GM23338 (cell line): ENCODE measurements at regions not wholly inside any gene's neighbourhood (a gene's known extent, or its start where the extent isn't known, plus 50 kb on each side); places are given as distances from the start of the nearest gene placed in this dataset.

Experiments
- CREB1 ChIP-seq: fragments of 250-450 bp; sonication (Bioruptor Pico); IDR thresholded peaks from 2 replicates; pipeline ENCODE4 v1.5.0; 2020; ENCODE audit warnings: low read depth, mild to moderate bottlenecking, moderate library complexity
- EZH2 ChIP-seq: fragments of 200-600 bp; sonication (generic); IDR thresholded peaks from one replicate; pipeline ENCODE4 v1.8.0; 2017; ENCODE audit warnings: antibody characterized with exemption, mild to moderate bottlenecking, low read depth; ENCODE audit not compliant: unreplicated experiment
- EZH2phosphoT487 ChIP-seq: fragments of 200-600 bp; sonication (generic); IDR thresholded peaks from one replicate; pipeline ENCODE4 v1.8.1; 2018; ENCODE audit warnings: antibody characterized with exemption; ENCODE audit not compliant: unreplicated experiment
- JUNB ChIP-seq: IDR thresholded peaks from one replicate; pipeline ENCODE4 v1.6.1; 2016; ENCODE audit warnings: antibody characterized with exemption; ENCODE audit not compliant: unreplicated experiment
- POLR2AphosphoS5 ChIP-seq: IDR thresholded peaks from 2 replicates; pipeline ENCODE4 v1.6.1; 2016; ENCODE audit warnings: antibody characterized with exemption, low read depth
- ZNF331 ChIP-seq: fragments of 250-450 bp; sonication (Bioruptor Pico); IDR thresholded peaks from 2 replicates; pipeline ENCODE4 v1.5.0; 2020; ENCODE audit warnings: low read depth, mild to moderate bottlenecking, moderate library complexity
- TF ChIP-seq, protein P1 (sequence below), 2 experiments: fragments of 200-600 bp in 1 of 2; sonication (generic) in 1 of 2; conservative IDR thresholded peaks; 2 replicates each; pipeline versions ENCODE4 v1.5.1 to v1.6.1; 2016 to 2017; ENCODE audit warnings: antibody characterized with exemption in 2 of 2, low read depth in 2 of 2, mild to moderate bottlenecking in 2 of 2, moderate library complexity in 1 of 2
- TF ChIP-seq, protein P2 (sequence below): IDR thresholded peaks from 2 replicates; pipeline ENCODE4 v1.6.1; 2016; ENCODE audit warnings: antibody characterized with exemption
- TF ChIP-seq, protein P3 (sequence below): IDR thresholded peaks from one replicate; pipeline ENCODE4 v1.6.1; 2018; ENCODE audit warnings: antibody characterized with exemption; ENCODE audit not compliant: unreplicated experiment

DNA sequence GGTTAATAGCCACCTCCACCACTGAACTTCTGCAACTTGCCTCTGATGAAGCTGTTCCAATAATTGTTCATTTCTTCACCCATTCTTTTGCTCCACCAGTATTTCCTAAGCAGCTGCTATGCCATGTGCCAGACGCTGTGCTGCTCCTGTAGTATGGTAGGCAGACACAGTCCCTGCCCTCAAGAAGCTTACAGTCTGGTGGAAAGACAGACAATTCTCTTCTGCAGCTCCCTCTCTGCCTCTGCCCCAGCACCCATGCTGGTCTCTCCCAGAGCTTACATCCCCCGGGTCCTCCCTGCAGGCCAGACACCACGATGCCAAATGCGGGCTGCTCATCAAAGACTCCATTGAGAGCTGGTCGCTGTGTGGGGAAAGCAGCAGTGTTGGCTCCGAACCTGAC, 111.6 kb upstream of the ESRRB start:
- TF ChIP-seq EZH2phosphoT487 (no peak), POLR2AphosphoS5 (no peak), EZH2 (no peak), JUNB (no peak), ZNF331 (CRISPR knock-in tag) (no peak), CREB1 (CRISPR knock-in tag) (no peak)
- TF ChIP-seq, protein P1, sequence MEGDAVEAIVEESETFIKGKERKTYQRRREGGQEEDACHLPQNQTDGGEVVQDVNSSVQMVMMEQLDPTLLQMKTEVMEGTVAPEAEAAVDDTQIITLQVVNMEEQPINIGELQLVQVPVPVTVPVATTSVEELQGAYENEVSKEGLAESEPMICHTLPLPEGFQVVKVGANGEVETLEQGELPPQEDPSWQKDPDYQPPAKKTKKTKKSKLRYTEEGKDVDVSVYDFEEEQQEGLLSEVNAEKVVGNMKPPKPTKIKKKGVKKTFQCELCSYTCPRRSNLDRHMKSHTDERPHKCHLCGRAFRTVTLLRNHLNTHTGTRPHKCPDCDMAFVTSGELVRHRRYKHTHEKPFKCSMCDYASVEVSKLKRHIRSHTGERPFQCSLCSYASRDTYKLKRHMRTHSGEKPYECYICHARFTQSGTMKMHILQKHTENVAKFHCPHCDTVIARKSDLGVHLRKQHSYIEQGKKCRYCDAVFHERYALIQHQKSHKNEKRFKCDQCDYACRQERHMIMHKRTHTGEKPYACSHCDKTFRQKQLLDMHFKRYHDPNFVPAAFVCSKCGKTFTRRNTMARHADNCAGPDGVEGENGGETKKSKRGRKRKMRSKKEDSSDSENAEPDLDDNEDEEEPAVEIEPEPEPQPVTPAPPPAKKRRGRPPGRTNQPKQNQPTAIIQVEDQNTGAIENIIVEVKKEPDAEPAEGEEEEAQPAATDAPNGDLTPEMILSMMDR (conservative IDR thresholded peaks at IDR 0.05; ENCODE audit: low read depth in 2 of 2): no peak
- TF ChIP-seq, protein P2, sequence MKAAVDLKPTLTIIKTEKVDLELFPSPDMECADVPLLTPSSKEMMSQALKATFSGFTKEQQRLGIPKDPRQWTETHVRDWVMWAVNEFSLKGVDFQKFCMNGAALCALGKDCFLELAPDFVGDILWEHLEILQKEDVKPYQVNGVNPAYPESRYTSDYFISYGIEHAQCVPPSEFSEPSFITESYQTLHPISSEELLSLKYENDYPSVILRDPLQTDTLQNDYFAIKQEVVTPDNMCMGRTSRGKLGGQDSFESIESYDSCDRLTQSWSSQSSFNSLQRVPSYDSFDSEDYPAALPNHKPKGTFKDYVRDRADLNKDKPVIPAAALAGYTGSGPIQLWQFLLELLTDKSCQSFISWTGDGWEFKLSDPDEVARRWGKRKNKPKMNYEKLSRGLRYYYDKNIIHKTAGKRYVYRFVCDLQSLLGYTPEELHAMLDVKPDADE: no peak
- TF ChIP-seq, protein P3, sequence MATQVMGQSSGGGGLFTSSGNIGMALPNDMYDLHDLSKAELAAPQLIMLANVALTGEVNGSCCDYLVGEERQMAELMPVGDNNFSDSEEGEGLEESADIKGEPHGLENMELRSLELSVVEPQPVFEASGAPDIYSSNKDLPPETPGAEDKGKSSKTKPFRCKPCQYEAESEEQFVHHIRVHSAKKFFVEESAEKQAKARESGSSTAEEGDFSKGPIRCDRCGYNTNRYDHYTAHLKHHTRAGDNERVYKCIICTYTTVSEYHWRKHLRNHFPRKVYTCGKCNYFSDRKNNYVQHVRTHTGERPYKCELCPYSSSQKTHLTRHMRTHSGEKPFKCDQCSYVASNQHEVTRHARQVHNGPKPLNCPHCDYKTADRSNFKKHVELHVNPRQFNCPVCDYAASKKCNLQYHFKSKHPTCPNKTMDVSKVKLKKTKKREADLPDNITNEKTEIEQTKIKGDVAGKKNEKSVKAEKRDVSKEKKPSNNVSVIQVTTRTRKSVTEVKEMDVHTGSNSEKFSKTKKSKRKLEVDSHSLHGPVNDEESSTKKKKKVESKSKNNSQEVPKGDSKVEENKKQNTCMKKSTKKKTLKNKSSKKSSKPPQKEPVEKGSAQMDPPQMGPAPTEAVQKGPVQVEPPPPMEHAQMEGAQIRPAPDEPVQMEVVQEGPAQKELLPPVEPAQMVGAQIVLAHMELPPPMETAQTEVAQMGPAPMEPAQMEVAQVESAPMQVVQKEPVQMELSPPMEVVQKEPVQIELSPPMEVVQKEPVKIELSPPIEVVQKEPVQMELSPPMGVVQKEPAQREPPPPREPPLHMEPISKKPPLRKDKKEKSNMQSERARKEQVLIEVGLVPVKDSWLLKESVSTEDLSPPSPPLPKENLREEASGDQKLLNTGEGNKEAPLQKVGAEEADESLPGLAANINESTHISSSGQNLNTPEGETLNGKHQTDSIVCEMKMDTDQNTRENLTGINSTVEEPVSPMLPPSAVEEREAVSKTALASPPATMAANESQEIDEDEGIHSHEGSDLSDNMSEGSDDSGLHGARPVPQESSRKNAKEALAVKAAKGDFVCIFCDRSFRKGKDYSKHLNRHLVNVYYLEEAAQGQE: no peak
